ENCODE measurements at regions not wholly inside any gene's neighbourhood (a gene's known extent, or its start where the extent isn't known, plus 50 kb on each side); places are given as distances from the start of the nearest gene placed in this dataset.

GRCh38 chr11:15558513-15559181 lies 443.9 kb downstream of the INSC start:
- TF ChIP-seq CTCF (IDR thresholded peaks at IDR 0.05) (no peak), POLR2A (IDR thresholded peaks at IDR 0.05) (no peak), POLR2AphosphoS5 (IDR thresholded peaks at IDR 0.05) (no peak), EP300 (IDR thresholded peaks at IDR 0.05; ENCODE audit: low read depth) (no peak)
